ENCODE measurements at regions not wholly inside any gene's neighbourhood (a gene's known extent, or its start where the extent isn't known, plus 50 kb on each side); places are given as distances from the start of the nearest gene placed in this dataset.

DNA sequence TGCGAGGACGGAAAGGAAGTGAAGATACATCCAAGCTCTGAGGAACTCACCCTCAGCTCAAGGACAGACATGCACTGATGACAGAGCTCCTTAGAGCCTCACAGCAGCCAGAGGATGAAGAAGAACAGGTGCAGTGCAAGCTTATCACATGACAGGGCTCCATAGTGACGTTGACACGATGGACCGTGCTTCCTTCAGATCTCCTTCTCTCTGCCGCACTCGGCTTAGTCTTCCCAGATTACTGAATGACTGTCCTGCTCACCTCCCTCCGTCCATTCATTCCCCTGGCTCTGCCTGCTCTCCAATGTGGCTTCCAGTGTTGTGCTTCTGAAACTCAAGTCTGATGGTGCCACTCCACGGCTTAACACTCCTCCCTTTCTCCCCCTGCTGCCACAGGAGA is 161.5 kb upstream of the PFKP start:
- Histone ChIP-seq H3K9ac (ENCODE audit: low read depth in 1 of 2, low read length in 2 of 2) (no peak overlapping the region), H3K36me3 (ENCODE audit: control insufficient read depth in 4 of 4, insufficient read depth in 3 of 4, low read depth in 1 of 4, low read length in 3 of 4) (no peaks in the 10 kb centered on the region), H3K9me3 (ENCODE audit: control insufficient read depth in 4 of 4, low read length in 3 of 4) (no peaks in the 10 kb centered on the region), H3K4me1 (ENCODE audit: control insufficient read depth in 4 of 4, insufficient read depth in 4 of 4, low read length in 3 of 4) (no peaks in the 10 kb centered on the region), H3K4me3 (ENCODE audit: low read depth in 1 of 3, low read length in 3 of 3) (no peak overlapping the region), H3K27ac (ENCODE audit: low read depth in 1 of 2, low read length in 2 of 2) (no peak overlapping the region), H3K27me3 (ENCODE audit: control insufficient read depth in 4 of 4, insufficient read depth in 4 of 4, low read length in 3 of 4) (peaks cover 0 to 9% (median 0%) of the 10 kb centered on the region in 4 donors)
- 81% methylated on average over 9 of the region's 9 CpGs for WGBS
- TF ChIP-seq HNF4G (IDR thresholded peaks at IDR 0.05) = no peak
- no peak for DNase-seq (ENCODE audit: low spot score)

DNA sequence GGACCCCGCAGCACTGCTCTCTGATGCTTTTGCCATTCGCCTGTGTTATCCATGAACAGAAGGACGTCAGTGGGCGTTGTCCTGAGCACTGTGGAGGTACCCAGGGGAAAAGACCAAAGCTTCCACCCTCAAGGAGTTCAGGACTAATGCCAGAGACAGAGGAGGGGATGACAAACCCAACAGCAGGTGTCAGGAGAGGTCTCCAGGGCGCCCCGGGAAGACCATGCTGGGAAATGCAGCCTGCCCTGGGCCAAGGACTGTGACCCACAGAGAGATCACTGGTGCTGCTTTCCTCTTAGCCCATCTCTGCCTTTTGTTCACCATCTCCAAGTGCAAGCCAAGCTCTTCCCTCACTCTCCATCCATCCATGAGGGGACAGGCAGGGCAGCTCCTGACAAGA is 166.8 kb upstream of the PFKP start:
- Histone ChIP-seq H3K9ac (ENCODE audit: low read depth in 1 of 2, low read length in 2 of 2) (no peak overlapping the region), H3K27ac (ENCODE audit: low read depth in 1 of 2, low read length in 2 of 2) (no peak overlapping the region), H3K9me3 (ENCODE audit: control insufficient read depth in 4 of 4, low read length in 3 of 4) (no peaks in the 10 kb centered on the region), H3K36me3 (ENCODE audit: control insufficient read depth in 4 of 4, insufficient read depth in 3 of 4, low read depth in 1 of 4, low read length in 3 of 4) (no peaks in the 10 kb centered on the region), H3K27me3 (ENCODE audit: control insufficient read depth in 4 of 4, insufficient read depth in 4 of 4, low read length in 3 of 4) (peaks cover 0 to 12% (median 0%) of the 10 kb centered on the region in 4 donors), H3K4me1 (ENCODE audit: control insufficient read depth in 4 of 4, insufficient read depth in 4 of 4, low read length in 3 of 4) (no peaks in the 10 kb centered on the region), H3K4me3 (ENCODE audit: low read depth in 1 of 3, low read length in 3 of 3) (no peak overlapping the region)
- WGBS = 79% methylated on average over 6 of the region's 6 CpGs
- DNase-seq (ENCODE audit: low spot score) = peak; percentile 9
- no peak for TF ChIP-seq FOXA2 (IDR thresholded peaks at IDR 0.05)
- TF ChIP-seq GABPA (IDR thresholded peaks at IDR 0.05 in 1 of 2, conservative IDR thresholded peaks at IDR 0.05 in 1 of 2) = no peak

DNA sequence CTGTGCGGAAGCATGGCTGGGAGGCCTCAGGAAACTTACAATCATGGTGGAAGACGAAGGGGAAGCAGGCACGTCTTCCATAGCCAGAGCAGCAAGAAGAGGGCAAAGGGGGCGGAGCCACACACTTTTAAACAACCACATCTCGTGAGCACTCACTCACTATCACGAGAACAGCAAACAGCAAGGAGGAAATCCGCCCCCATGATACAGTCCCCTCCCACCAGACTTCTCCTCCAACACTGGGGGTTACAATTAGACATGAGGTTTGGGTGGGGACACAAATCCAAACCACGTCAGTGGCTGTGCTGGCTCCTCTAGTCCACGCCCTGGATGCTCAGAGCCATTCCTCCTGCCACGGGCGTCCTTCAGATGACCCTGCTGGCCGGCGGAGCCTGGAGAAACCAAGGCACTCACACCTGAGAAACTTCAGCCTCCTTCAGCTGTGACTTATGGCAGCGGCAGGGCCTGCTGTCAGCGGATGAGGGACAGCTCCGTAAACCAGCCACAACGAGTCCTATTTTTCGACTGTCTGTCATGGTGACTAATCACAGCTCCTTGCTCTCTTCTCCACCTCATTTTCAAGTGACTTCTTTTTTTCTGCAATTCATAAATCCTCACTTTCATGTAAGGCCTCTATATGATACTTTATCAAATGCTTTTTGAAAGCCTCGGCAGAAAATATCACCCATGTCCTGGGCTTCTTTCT is 167.9 kb upstream of the PFKP start:
- Histone ChIP-seq H3K27me3 (ENCODE audit: control insufficient read depth in 4 of 4, insufficient read depth in 4 of 4, low read length in 3 of 4) (peaks cover 0 to 11% (median 0%) of the 10 kb centered on the region in 4 donors), H3K4me1 (ENCODE audit: control insufficient read depth in 4 of 4, insufficient read depth in 4 of 4, low read length in 3 of 4) (no peaks in the 10 kb centered on the region), H3K9me3 (ENCODE audit: control insufficient read depth in 4 of 4, low read length in 3 of 4) (no peaks in the 10 kb centered on the region), H3K9ac (ENCODE audit: low read depth in 1 of 2, low read length in 2 of 2) (no peak overlapping the region), H3K27ac (ENCODE audit: low read depth in 1 of 2, low read length in 2 of 2) (no peak overlapping the region), H3K4me3 (ENCODE audit: low read depth in 1 of 3, low read length in 3 of 3) (no peak overlapping the region), H3K36me3 (ENCODE audit: control insufficient read depth in 4 of 4, insufficient read depth in 3 of 4, low read depth in 1 of 4, low read length in 3 of 4) (no peaks in the 10 kb centered on the region)
- TF ChIP-seq, protein P1, sequence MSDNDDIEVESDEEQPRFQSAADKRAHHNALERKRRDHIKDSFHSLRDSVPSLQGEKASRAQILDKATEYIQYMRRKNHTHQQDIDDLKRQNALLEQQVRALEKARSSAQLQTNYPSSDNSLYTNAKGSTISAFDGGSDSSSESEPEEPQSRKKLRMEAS (IDR thresholded peaks at IDR 0.05) = no peak
- no peak for TF ChIP-seq EGR1 (IDR thresholded peaks at IDR 0.05; ENCODE audit: low read depth in 2 of 2)
- no peak for TF ChIP-seq GABPA (IDR thresholded peaks at IDR 0.05 in 1 of 2, conservative IDR thresholded peaks at IDR 0.05 in 1 of 2)
- no peak for TF ChIP-seq FOXA2 (IDR thresholded peaks at IDR 0.05)
- no peak for TF ChIP-seq HNF4A (conservative IDR thresholded peaks at IDR 0.05)
- no peak for TF ChIP-seq YY1 (IDR thresholded peaks at IDR 0.05)
- TF ChIP-seq NR2F2 (IDR thresholded peaks at IDR 0.05) = no peak
- TF ChIP-seq, protein P2, sequence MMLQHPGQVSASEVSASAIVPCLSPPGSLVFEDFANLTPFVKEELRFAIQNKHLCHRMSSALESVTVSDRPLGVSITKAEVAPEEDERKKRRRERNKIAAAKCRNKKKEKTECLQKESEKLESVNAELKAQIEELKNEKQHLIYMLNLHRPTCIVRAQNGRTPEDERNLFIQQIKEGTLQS (IDR thresholded peaks at IDR 0.05) = no peak
- no peak for TF ChIP-seq RAD21 (IDR thresholded peaks at IDR 0.05)
- TF ChIP-seq, protein P3, sequence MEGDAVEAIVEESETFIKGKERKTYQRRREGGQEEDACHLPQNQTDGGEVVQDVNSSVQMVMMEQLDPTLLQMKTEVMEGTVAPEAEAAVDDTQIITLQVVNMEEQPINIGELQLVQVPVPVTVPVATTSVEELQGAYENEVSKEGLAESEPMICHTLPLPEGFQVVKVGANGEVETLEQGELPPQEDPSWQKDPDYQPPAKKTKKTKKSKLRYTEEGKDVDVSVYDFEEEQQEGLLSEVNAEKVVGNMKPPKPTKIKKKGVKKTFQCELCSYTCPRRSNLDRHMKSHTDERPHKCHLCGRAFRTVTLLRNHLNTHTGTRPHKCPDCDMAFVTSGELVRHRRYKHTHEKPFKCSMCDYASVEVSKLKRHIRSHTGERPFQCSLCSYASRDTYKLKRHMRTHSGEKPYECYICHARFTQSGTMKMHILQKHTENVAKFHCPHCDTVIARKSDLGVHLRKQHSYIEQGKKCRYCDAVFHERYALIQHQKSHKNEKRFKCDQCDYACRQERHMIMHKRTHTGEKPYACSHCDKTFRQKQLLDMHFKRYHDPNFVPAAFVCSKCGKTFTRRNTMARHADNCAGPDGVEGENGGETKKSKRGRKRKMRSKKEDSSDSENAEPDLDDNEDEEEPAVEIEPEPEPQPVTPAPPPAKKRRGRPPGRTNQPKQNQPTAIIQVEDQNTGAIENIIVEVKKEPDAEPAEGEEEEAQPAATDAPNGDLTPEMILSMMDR (IDR thresholded peaks at IDR 0.05; ENCODE audit: low read depth, low read length, missing input control) = no peak
- no peak for TF ChIP-seq HNF4G (IDR thresholded peaks at IDR 0.05)
- no peak for TF ChIP-seq SP1 (IDR thresholded peaks at IDR 0.05)
- TF ChIP-seq, protein P4, sequence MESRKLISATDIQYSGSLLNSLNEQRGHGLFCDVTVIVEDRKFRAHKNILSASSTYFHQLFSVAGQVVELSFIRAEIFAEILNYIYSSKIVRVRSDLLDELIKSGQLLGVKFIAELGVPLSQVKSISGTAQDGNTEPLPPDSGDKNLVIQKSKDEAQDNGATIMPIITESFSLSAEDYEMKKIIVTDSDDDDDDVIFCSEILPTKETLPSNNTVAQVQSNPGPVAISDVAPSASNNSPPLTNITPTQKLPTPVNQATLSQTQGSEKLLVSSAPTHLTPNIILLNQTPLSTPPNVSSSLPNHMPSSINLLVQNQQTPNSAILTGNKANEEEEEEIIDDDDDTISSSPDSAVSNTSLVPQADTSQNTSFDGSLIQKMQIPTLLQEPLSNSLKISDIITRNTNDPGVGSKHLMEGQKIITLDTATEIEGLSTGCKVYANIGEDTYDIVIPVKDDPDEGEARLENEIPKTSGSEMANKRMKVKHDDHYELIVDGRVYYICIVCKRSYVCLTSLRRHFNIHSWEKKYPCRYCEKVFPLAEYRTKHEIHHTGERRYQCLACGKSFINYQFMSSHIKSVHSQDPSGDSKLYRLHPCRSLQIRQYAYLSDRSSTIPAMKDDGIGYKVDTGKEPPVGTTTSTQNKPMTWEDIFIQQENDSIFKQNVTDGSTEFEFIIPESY (IDR thresholded peaks at IDR 0.05) = no peak
- no peak for TF ChIP-seq FOXA1 (IDR thresholded peaks at IDR 0.05)
- no peak for TF ChIP-seq JUND (IDR thresholded peaks at IDR 0.05)
- WGBS = 80% methylated on average over 19 of the region's 19 CpGs
- peak; percentile 9 for DNase-seq (ENCODE audit: low spot score)
